Tibial nerve (tissue), 4 donors: ENCODE measurements at regions not wholly inside any gene's neighbourhood (a gene's known extent, or its start where the extent isn't known, plus 50 kb on each side); places are given as distances from the start of the nearest gene placed in this dataset.

Source experiments
- EP300 ChIP-seq, 2 donors: sonication (generic); formaldehyde crosslinking; IDR thresholded peaks; one replicate each; pipeline ENCODE4 v1.6.1; 2017; ENCODE audit warnings: antibody characterized with exemption in 2 of 2, mild to moderate bottlenecking in 1 of 2
- POLR2A ChIP-seq, 2 donors: fragments of 450-650 bp; IDR thresholded peaks; one replicate each; pipeline ENCODE4 v1.6.1; 2017; ENCODE audit warnings: antibody characterized with exemption in 2 of 2, mild to moderate bottlenecking in 2 of 2, moderate library complexity in 2 of 2
- TF ChIP-seq, protein P1 (sequence below), 5 experiments: fragments of 200-600 bp in 3 of 5; fragments of 450-650 bp in 2 of 5; sonication (generic) in 3 of 5; IDR thresholded peaks; one replicate each; pipeline ENCODE4 v1.5.1; 2016 to 2019; ENCODE audit warnings: antibody characterized with exemption in 5 of 5, mild to moderate bottlenecking in 3 of 5, moderate library complexity in 2 of 5

GRCh38 chr11:69207165-69207889 is 51.6 kb downstream of the SMIM38 start:
- no peak for TF ChIP-seq POLR2A (IDR thresholded peaks at IDR 0.05)
- TF ChIP-seq, protein P1, sequence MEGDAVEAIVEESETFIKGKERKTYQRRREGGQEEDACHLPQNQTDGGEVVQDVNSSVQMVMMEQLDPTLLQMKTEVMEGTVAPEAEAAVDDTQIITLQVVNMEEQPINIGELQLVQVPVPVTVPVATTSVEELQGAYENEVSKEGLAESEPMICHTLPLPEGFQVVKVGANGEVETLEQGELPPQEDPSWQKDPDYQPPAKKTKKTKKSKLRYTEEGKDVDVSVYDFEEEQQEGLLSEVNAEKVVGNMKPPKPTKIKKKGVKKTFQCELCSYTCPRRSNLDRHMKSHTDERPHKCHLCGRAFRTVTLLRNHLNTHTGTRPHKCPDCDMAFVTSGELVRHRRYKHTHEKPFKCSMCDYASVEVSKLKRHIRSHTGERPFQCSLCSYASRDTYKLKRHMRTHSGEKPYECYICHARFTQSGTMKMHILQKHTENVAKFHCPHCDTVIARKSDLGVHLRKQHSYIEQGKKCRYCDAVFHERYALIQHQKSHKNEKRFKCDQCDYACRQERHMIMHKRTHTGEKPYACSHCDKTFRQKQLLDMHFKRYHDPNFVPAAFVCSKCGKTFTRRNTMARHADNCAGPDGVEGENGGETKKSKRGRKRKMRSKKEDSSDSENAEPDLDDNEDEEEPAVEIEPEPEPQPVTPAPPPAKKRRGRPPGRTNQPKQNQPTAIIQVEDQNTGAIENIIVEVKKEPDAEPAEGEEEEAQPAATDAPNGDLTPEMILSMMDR (IDR thresholded peaks at IDR 0.05), result no peak
- no peak for TF ChIP-seq EP300 (IDR thresholded peaks at IDR 0.05)
